Common myeloid progenitor, CD34-positive (primary cell): ENCODE measurements at regions not wholly inside any gene's neighbourhood (a gene's known extent, or its start where the extent isn't known, plus 50 kb on each side); places are given as distances from the start of the nearest gene placed in this dataset.
"Not testable (repeated sequence)": the region's sequence is repeated elsewhere in the genome, so short reads cannot be mapped to it uniquely, and the experiment has no call there.

Source experiments
- CTCF ChIA-PET: fragments of 350-600 bp; sonication (Branson Sonifier 250); formaldehyde crosslinking; loops from one replicate; lab custom pipeline; 2021; ENCODE audit warnings: antibody characterized with exemption; lab: Charles Lee
- POLR2A ChIA-PET: fragments of 350-600 bp; sonication (Branson Sonifier 250); formaldehyde crosslinking; loops from one replicate; lab custom pipeline; 2021; ENCODE audit warnings: antibody characterized with exemption; lab: Charles Lee
- DNase-seq, 3 donors: peaks; one replicate each; pipeline versions ENCODE4 v3.0.0 to v3.0.0-alpha.2; 2013
- H3K27ac ChIP-seq, 2 experiments: 1 replicate in 1 of 2; 2 replicates in 1 of 2; pipeline ENCODE4 v1.7.0; 2013; ENCODE audit warnings: inconsistent platforms in 2 of 2, low read length in 2 of 2, mild to moderate bottlenecking in 2 of 2, low read depth in 1 of 2, moderate library complexity in 1 of 2; ENCODE audit not compliant: severe bottlenecking in 2 of 2, insufficient read depth in 1 of 2, poor library complexity in 1 of 2
- H3K27me3 ChIP-seq, 5 experiments: replicated peaks in 2 of 5; 1 replicate in 3 of 5; 2 replicates in 2 of 5; pipeline versions ENCODE4 v1.6.1 to v1.7.0; 2013; ENCODE audit warnings: low read length in 4 of 5, mild to moderate bottlenecking in 2 of 5, moderate library complexity in 2 of 5, inconsistent platforms in 1 of 5; ENCODE audit not compliant: insufficient read depth in 5 of 5, control insufficient read depth in 4 of 5
- H3K36me3 ChIP-seq, 4 experiments: 1 replicate in 2 of 4; 2 replicates in 2 of 4; pipeline versions ENCODE4 v1.6.1 to v1.7.0; 2013; ENCODE audit warnings: low read length in 3 of 4, control low read depth in 1 of 4, mild to moderate bottlenecking in 1 of 4; ENCODE audit not compliant: control insufficient read depth in 4 of 4, insufficient read depth in 4 of 4
- H3K4me1 ChIP-seq, 4 experiments: 1 replicate in 3 of 4; 2 replicates in 1 of 4; pipeline versions ENCODE4 v1.6.1 to v1.7.1; 2013; ENCODE audit warnings: low read length in 3 of 4, mild to moderate bottlenecking in 3 of 4, control low read depth in 1 of 4, inconsistent platforms in 1 of 4, moderate library complexity in 1 of 4; ENCODE audit not compliant: control insufficient read depth in 4 of 4, insufficient read depth in 4 of 4; ENCODE audit errors: control extremely low read depth in 1 of 4
- H3K4me3 ChIP-seq, 7 experiments: 1 replicate in 4 of 7; 2 replicates in 3 of 7; pipeline versions ENCODE4 v1.5.1 to v1.7.0; 2013; ENCODE audit warnings: mild to moderate bottlenecking in 7 of 7, low read length in 6 of 7, moderate library complexity in 6 of 7, inconsistent platforms in 2 of 7, low read depth in 2 of 7, control low read depth in 1 of 7; ENCODE audit not compliant: insufficient read depth in 4 of 7, control insufficient read depth in 1 of 7; ENCODE audit errors: extremely low read depth in 1 of 7
- H3K9me3 ChIP-seq, 5 experiments: 1 replicate in 4 of 5; 2 replicates in 1 of 5; pipeline versions ENCODE4 v1.6.1 to v1.7.1; 2013; ENCODE audit warnings: low read length in 4 of 5, mild to moderate bottlenecking in 2 of 5, inconsistent platforms in 1 of 5, low read depth in 1 of 5, moderate library complexity in 1 of 5; ENCODE audit not compliant: control insufficient read depth in 4 of 5, insufficient read depth in 2 of 5; ENCODE audit errors: control extremely low read depth in 1 of 5
- WGBS: methylation state at CpG from one replicate; pipeline ENCODE4 v1.1.5; 2013; ENCODE audit not compliant: insufficient coverage; 5-methylcytosine and 5-hydroxymethylcytosine counted together

DNA sequence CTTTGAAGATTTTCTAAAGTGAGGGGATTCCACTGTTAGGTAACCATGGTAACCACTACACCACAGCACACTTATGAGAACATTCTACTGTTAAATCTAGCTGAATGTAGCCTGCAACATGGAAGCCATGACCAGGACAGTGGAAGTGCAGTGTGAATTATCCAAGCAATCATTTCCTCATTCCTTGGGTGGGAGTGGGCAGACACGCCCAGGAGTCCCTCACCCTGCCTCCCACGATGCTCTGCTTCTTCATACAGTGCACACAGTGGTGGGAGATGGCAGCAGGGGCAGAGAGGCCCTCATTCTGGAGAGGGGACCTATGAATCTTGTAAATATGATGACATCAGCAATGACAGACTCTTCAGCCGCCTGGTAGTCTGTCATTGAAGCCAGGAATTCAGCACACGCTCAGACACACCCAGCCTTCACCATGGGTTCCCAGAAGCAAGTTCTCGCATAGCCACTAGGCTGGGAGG, 70.1 kb upstream of the HOXC13 start:
- peak in 2 of 3 donors; percentile 15 to 20 for DNase-seq
- H3K27me3 ChIP-seq, result peaks cover 5 to 62% (median 12%) of the 10 kb centered on the region in 5 experiments
- WGBS, result 100% methylated on average over 1 of the region's 5 CpGs
- H3K4me1 ChIP-seq, result no peaks in the 10 kb centered on the region
- H3K4me3 ChIP-seq, result no peak overlapping the region
- H3K36me3 ChIP-seq, result no peaks in the 10 kb centered on the region
- POLR2A ChIA-PET, result no interaction called here
- CTCF ChIA-PET, result no interaction called here
- H3K27ac ChIP-seq, result no peak overlapping the region
- H3K9me3 ChIP-seq, result peaks cover 0 to 1% (median 0%) of the 10 kb centered on the region in 5 experiments

GRCh38 chr12:53869500-53869899, 69.1 kb upstream of the HOXC13 start:
- WGBS, result 100% methylated on average over 1 of the region's 1 CpG

GRCh38 chr12:53870117-53870516, 68.5 kb upstream of the HOXC13 start:
- H3K36me3 ChIP-seq, result no peaks in the 10 kb centered on the region
- ChIA-PET CTCF (no interaction called here), POLR2A (no interaction called here)
- no peak for DNase-seq
- 80% methylated on average over 4 of the region's 4 CpGs for WGBS
- no peaks in the 10 kb centered on the region for H3K4me1 ChIP-seq
- H3K27ac ChIP-seq, result no peak overlapping the region
- H3K27me3 ChIP-seq, result peaks cover 5 to 53% (median 12%) of the 10 kb centered on the region in 5 experiments
- peaks cover 0 to 1% (median 0%) of the 10 kb centered on the region in 5 experiments for H3K9me3 ChIP-seq
- H3K4me3 ChIP-seq, result no peak overlapping the region

More at GRCh38 chr12:53869500-53869899, 69.1 kb upstream of the HOXC13 start:
- Histone ChIP-seq H3K27ac (no peak overlapping the region), H3K4me3 (no peak overlapping the region), H3K9me3 (peaks cover 0 to 1% (median 0%) of the 10 kb centered on the region in 5 experiments), H3K27me3 (peaks cover 5 to 59% (median 12%) of the 10 kb centered on the region in 5 experiments), H3K4me1 (no peaks in the 10 kb centered on the region), H3K36me3 (no peaks in the 10 kb centered on the region)
- POLR2A ChIA-PET, result no interaction called here
- CTCF ChIA-PET, result no interaction called here
- no peak for DNase-seq

DNA sequence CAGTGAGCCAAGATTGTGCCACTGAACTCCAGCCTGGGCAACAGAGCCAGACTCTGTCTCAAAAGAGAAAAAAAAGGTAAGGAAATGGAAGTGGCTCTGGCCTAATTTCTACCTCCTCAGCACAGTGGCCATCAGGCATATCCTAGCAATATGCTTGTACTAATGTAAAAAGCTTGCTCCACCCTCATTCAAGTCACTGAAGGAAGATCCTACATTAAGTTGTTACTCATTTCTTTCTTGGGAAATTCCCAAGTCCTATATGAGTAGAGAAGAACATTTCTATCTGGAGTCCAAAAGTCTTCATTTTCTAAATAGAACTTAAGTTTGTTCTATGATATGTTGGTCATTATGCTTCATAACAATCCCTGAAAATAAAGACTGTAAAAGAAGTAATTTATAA, 67.3 kb upstream of the HOXC13 start:
- Histone ChIP-seq H3K27ac (no peak overlapping the region), H3K27me3 (peaks cover 5 to 43% (median 11%) of the 10 kb centered on the region in 5 experiments), H3K4me1 (no peaks in the 10 kb centered on the region), H3K36me3 (no peaks in the 10 kb centered on the region), H3K4me3 (no peak overlapping the region), H3K9me3 (peaks cover 0 to 1% (median 0%) of the 10 kb centered on the region in 5 experiments)
- ChIA-PET CTCF (interaction anchor here (1.0 kb wide), 1 partner anchor 12 kb away, joined by 3 read pairs; no protein-coding TSS in a partner anchor), POLR2A (interaction anchor here (0.7 kb wide), 1 partner anchor 74 kb away, joined by 9 read pairs; no protein-coding TSS in a partner anchor)
- DNase-seq, result no peak

DNA sequence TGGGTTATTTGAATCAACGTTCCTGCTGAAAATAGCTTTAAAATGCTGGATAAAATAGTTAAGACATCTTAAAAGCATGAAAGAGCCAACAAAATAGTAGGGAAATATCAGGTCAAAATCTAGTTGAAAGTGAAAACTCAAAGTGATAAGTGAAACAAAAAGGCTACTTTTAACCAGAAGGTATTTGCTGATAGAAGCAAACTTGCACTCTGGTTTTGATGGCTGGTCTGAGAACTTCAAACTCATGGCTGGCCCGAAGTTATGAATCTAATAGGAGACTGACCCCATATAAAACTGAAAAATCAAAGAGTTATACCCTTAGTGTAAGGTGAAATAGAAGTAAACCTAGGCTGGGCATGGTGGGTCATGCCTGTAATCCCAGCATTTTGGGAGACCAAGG, 66.3 kb upstream of the HOXC13 start:
- Histone ChIP-seq H3K9me3 (peaks cover 0 to 1% (median 0%) of the 10 kb centered on the region in 5 experiments), H3K27me3 (peaks cover 5 to 39% (median 11%) of the 10 kb centered on the region in 5 experiments), H3K4me1 (no peaks in the 10 kb centered on the region), H3K36me3 (no peaks in the 10 kb centered on the region), H3K27ac (no peak overlapping the region), H3K4me3 (no peak overlapping the region)
- ChIA-PET POLR2A (interaction anchor here (0.6 to 0.7 kb wide), 2 partner anchors 11 to 73 kb away, joined by 4 to 9 read pairs; no protein-coding TSS in a partner anchor), CTCF (interaction anchor here (1.0 kb wide), 1 partner anchor 11 kb away, joined by 3 read pairs; no protein-coding TSS in a partner anchor)
- no peak for DNase-seq
- WGBS, result 57% methylated on average over 1 of the region's 2 CpGs

DNA sequence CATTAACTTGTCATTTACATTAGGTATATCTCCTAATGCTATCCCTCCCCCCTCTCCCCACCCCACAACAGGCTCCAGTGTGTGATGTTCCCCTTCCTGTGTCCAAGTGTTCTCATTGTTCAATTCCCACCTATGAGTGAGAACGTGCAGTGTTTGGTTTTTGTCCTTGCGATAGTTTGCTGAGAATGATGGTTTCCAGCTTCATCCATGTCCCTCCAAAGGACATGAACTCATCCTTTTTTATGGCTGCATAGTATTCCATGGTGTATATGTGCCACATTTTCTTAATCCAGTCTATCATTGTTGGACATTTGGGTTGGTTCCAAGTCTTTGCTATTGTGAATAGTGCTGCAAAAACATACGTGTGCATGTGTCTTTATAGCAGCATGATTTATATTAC, 60.7 kb upstream of the HOXC13 start:
- DNase-seq, H3K36me3 ChIP-seq, H3K4me1 ChIP-seq, H3K9me3 ChIP-seq, H3K27ac ChIP-seq, POLR2A ChIA-PET, H3K4me3 ChIP-seq: not testable (repeated sequence)
- CTCF ChIA-PET, result interaction anchor here (1.5 kb wide), 1 partner anchor 10 kb away, joined by 3 read pairs; no protein-coding TSS in a partner anchor
- no CpG with 5 or more reads among the region's 3 CpGs for WGBS
- H3K27me3 ChIP-seq, result peaks cover under 1 to 29% (median 3%) of the 10 kb centered on the region in 5 experiments

GRCh38 chr12:53887006-53887405, 51.6 kb upstream of the HOXC13 start:
- no peak for DNase-seq
- ChIA-PET CTCF (interaction anchor here (1.2 kb wide), 1 partner anchor 47 kb away, joined by 3 read pairs; no protein-coding TSS in a partner anchor), POLR2A (no interaction called here)
- WGBS, result no CpG with 5 or more reads among the region's 3 CpGs
- no peak overlapping the region for H3K4me3 ChIP-seq
- no peaks in the 10 kb centered on the region for H3K36me3 ChIP-seq
- no peak overlapping the region for H3K27ac ChIP-seq
- H3K27me3 ChIP-seq, result peaks cover 5 to 41% (median 18%) of the 10 kb centered on the region in 5 experiments
- H3K4me1 ChIP-seq, result no peaks in the 10 kb centered on the region
- H3K9me3 ChIP-seq, result no peaks in the 10 kb centered on the region
